ENCODE measurements at regions not wholly inside any gene's neighbourhood (a gene's known extent, or its start where the extent isn't known, plus 50 kb on each side); places are given as distances from the start of the nearest gene placed in this dataset.

- Histone ChIP-seq H4K20me1 (ENCODE audit: insufficient read depth, low read length) (no peaks in the 10 kb centered on the region), H3K9me3 (ENCODE audit: low read length) (no peaks in the 10 kb centered on the region), H3K27me3 (ENCODE audit: insufficient read depth, low read length) (no peaks in the 10 kb centered on the region), H2AFZ (ENCODE audit: low read length) (no peak overlapping the region), H3K4me2 (ENCODE audit: low read length) (no peak overlapping the region), H3K9ac (ENCODE audit: low read length) (no peak overlapping the region), H3K4me1 (ENCODE audit: insufficient read depth, low read length, severe bottlenecking) (no peaks in the 10 kb centered on the region), H3F3A (ENCODE audit: insufficient read depth, low read length) (no peaks in the 10 kb centered on the region), H3K36me3 (ENCODE audit: insufficient read depth, low read length) (no peaks in the 10 kb centered on the region), H3K79me2 (ENCODE audit: insufficient read depth, low read length) (no peaks in the 10 kb centered on the region), H3K9me2 (ENCODE audit: low read depth, low read length) (no peaks in the 10 kb centered on the region), H3K4me3 (ENCODE audit: low read depth, low read length, poor library complexity, severe bottlenecking) (no peak overlapping the region), H3K27ac (ENCODE audit: low read depth, low read length, poor library complexity, severe bottlenecking) (no peak overlapping the region)
- no peak for TF ChIP-seq CTCF (IDR thresholded peaks at IDR 0.05; ENCODE audit: low read length)
- TF ChIP-seq EZH2 (IDR thresholded peaks at IDR 0.05; ENCODE audit: borderline replicate concordance, low read length), result no peak
Observed at GRCh38 chr6:84929212-84929611, 164.8 kb upstream of the TBX18 start.

GRCh38 chr6:84927551-84927950 is 163.2 kb upstream of the TBX18 start:
- Histone ChIP-seq H3K36me3 (ENCODE audit: insufficient read depth, low read length) (no peaks in the 10 kb centered on the region), H3F3A (ENCODE audit: insufficient read depth, low read length) (no peaks in the 10 kb centered on the region), H3K9me2 (ENCODE audit: low read depth, low read length) (no peaks in the 10 kb centered on the region), H3K27ac (ENCODE audit: low read depth, low read length, poor library complexity, severe bottlenecking) (no peak overlapping the region), H4K20me1 (ENCODE audit: insufficient read depth, low read length) (no peaks in the 10 kb centered on the region), H3K9me3 (ENCODE audit: low read length) (no peaks in the 10 kb centered on the region), H2AFZ (ENCODE audit: low read length) (no peak overlapping the region), H3K27me3 (ENCODE audit: insufficient read depth, low read length) (no peaks in the 10 kb centered on the region), H3K9ac (ENCODE audit: low read length) (no peak overlapping the region), H3K4me3 (ENCODE audit: low read depth, low read length, poor library complexity, severe bottlenecking) (no peak overlapping the region), H3K79me2 (ENCODE audit: insufficient read depth, low read length) (no peaks in the 10 kb centered on the region), H3K4me2 (ENCODE audit: low read length) (no peak overlapping the region), H3K4me1 (ENCODE audit: insufficient read depth, low read length, severe bottlenecking) (no peaks in the 10 kb centered on the region)
- TF ChIP-seq CTCF (IDR thresholded peaks at IDR 0.05; ENCODE audit: low read length) (no peak), EZH2 (IDR thresholded peaks at IDR 0.05; ENCODE audit: borderline replicate concordance, low read length) (no peak)

GRCh38 chr6:84926189-84927155 is 162.1 kb upstream of the TBX18 start:
- H3K4me2 ChIP-seq (ENCODE audit: low read length), result no peak overlapping the region
- no peaks in the 10 kb centered on the region for H3K9me2 ChIP-seq (ENCODE audit: low read depth, low read length)
- no peaks in the 10 kb centered on the region for H3K4me1 ChIP-seq (ENCODE audit: insufficient read depth, low read length, severe bottlenecking)
- no peak overlapping the region for H3K9ac ChIP-seq (ENCODE audit: low read length)
- no peak overlapping the region for H2AFZ ChIP-seq (ENCODE audit: low read length)
- no peaks in the 10 kb centered on the region for H3K9me3 ChIP-seq (ENCODE audit: low read length)
- H3K27me3 ChIP-seq (ENCODE audit: insufficient read depth, low read length), result no peaks in the 10 kb centered on the region
- no peaks in the 10 kb centered on the region for H3K36me3 ChIP-seq (ENCODE audit: insufficient read depth, low read length)
- no peak overlapping the region for H3K27ac ChIP-seq (ENCODE audit: low read depth, low read length, poor library complexity, severe bottlenecking)
- no peaks in the 10 kb centered on the region for H4K20me1 ChIP-seq (ENCODE audit: insufficient read depth, low read length)
- no peaks in the 10 kb centered on the region for H3K79me2 ChIP-seq (ENCODE audit: insufficient read depth, low read length)
- no peak for TF ChIP-seq EZH2 (IDR thresholded peaks at IDR 0.05; ENCODE audit: borderline replicate concordance, low read length)
- no peak for TF ChIP-seq CTCF (IDR thresholded peaks at IDR 0.05; ENCODE audit: low read length)
- no peak overlapping the region for H3K4me3 ChIP-seq (ENCODE audit: low read depth, low read length, poor library complexity, severe bottlenecking)
- no peaks in the 10 kb centered on the region for H3F3A ChIP-seq (ENCODE audit: insufficient read depth, low read length)
